T-cell (primary cell): ENCODE measurements at regions not wholly inside any gene's neighbourhood (a gene's known extent, or its start where the extent isn't known, plus 50 kb on each side); places are given as distances from the start of the nearest gene placed in this dataset.

Experiments used
- ATAC-seq, 4 experiments: fragments of 200-7000 bp in 3 of 4; fragments of 150-1000 bp in 1 of 4; cut with Tn5 transposase; replicated peaks in 1 of 4; 1 replicate in 3 of 4; 2 replicates in 1 of 4; pipeline ENCODE4 v1.10.0; 2021; ENCODE audit warnings: moderate library complexity in 3 of 4, mild to moderate bottlenecking in 2 of 4, moderate number of reproducible peaks in 1 of 4
- CTCF ChIA-PET, 2 donors: fragments of 300-600 bp; sonication (Branson Sonifier 250); formaldehyde crosslinking; loops; one replicate each; lab custom pipeline; 2022; ENCODE audit warnings: antibody characterized with exemption in 2 of 2; lab: Charles Lee
- POLR2A ChIA-PET, 2 donors: fragments of 300-600 bp; sonication (Branson Sonifier 250); formaldehyde crosslinking; loops; one replicate each; lab custom pipeline; 2022; ENCODE audit warnings: antibody characterized with exemption in 2 of 2; lab: Charles Lee
- DNase-seq, 35 experiments: peaks; one replicate each; pipeline versions ENCODE4 v3.0.0 to v3.0.0-alpha.2; 2013 to 2023
- H3K27ac ChIP-seq: one replicate; pipeline ENCODE4 v1.5.1; 2013; ENCODE audit warnings: low read length
- H3K27me3 ChIP-seq, 2 experiments: replicated peaks in 1 of 2; 1 replicate in 1 of 2; 2 replicates in 1 of 2; pipeline versions ENCODE4 v1.6.1 to v1.7.0; 2013; ENCODE audit warnings: low read length in 1 of 2, mixed read lengths in 1 of 2; ENCODE audit not compliant: control insufficient read depth in 2 of 2, insufficient read depth in 2 of 2; ENCODE audit errors: extremely low read depth in 1 of 2
- H3K36me3 ChIP-seq, 2 donors: 1 replicate in 1 of 2; 2 replicates in 1 of 2; pipeline versions ENCODE4 v1.6.1 to v1.7.0; 2013; ENCODE audit warnings: low read length in 1 of 2; ENCODE audit not compliant: control insufficient read depth in 2 of 2, insufficient read depth in 1 of 2; ENCODE audit errors: extremely low read depth in 1 of 2
- H3K4me1 ChIP-seq, 2 experiments: 1 replicate in 1 of 2; 2 replicates in 1 of 2; pipeline versions ENCODE4 v1.6.1 to v1.7.0; 2013; ENCODE audit warnings: low read length in 2 of 2, mixed read lengths in 1 of 2; ENCODE audit not compliant: insufficient read depth in 2 of 2, control insufficient read depth in 1 of 2; ENCODE audit errors: extremely low read depth in 1 of 2
- H3K4me3 ChIP-seq, 2 donors: 1 replicate in 1 of 2; 2 replicates in 1 of 2; pipeline versions ENCODE4 v1.5.1 to v1.7.0; 2013; ENCODE audit warnings: mild to moderate bottlenecking in 2 of 2, low read length in 1 of 2, moderate library complexity in 1 of 2; ENCODE audit not compliant: control insufficient read depth in 1 of 2; ENCODE audit errors: extremely low read depth in 1 of 2
- H3K9me3 ChIP-seq: 2 replicates; pipeline ENCODE4 v1.7.0; 2013
- H3K27ac Mint-ChIP-seq, 2 donors: one replicate each; pipeline ENCODE4 v1.8.0; 2020 to 2021; ENCODE audit warnings: mild to moderate bottlenecking in 2 of 2, mixed read lengths in 2 of 2
- H3K27me3 Mint-ChIP-seq, 2 donors: one replicate each; pipeline ENCODE4 v1.8.0; 2021 to 2022; ENCODE audit warnings: mixed read lengths in 2 of 2
- H3K36me3 Mint-ChIP-seq: one replicate; pipeline ENCODE4 v1.8.0; 2021; ENCODE audit warnings: mixed read lengths
- H3K4me1 Mint-ChIP-seq, 3 donors: one replicate each; pipeline ENCODE4 v1.8.0; 2020 to 2022; ENCODE audit warnings: mixed read lengths in 3 of 3, mild to moderate bottlenecking in 1 of 3
- H3K4me3 Mint-ChIP-seq, 3 donors: one replicate each; pipeline ENCODE4 v1.8.0; 2020 to 2022; ENCODE audit warnings: mild to moderate bottlenecking in 3 of 3, mixed read lengths in 3 of 3, moderate library complexity in 3 of 3
- H3K9me3 Mint-ChIP-seq, 3 donors: one replicate each; pipeline ENCODE4 v1.8.0; 2020 to 2022; ENCODE audit warnings: mixed read lengths in 3 of 3
- WGBS: methylation state at CpG from one replicate; pipeline ENCODE4 v1.1.5; 2013; ENCODE audit warnings: missing lambda C conversion rate; ENCODE audit not compliant: insufficient coverage; 5-methylcytosine and 5-hydroxymethylcytosine counted together

DNA sequence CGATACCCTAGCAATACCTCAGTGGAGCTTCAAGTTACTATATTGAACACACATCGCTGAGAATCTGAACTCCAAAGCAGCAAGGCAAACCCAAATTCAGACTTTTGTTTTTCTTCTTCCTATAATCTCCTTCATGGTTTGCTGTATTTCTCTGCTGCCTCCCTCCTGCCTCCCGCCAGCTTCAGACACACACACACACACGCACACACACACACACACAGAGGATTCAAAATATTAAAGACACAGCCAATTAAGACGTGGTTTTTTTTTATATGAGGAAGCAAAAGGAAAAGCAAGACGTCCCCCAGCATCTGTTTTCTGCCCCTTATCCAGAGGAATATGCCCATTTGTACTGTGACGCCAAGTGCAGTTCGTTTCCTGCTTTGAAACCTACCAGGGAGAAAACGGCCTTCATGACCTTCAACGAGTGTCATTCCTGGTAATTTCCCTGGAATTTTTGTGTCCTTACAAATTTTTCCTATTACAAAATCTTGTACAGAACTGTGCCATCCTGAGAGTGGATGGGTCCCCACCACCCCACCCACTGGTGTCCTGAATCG lies 547.9 kb upstream of the ID2 start:
- Mint-ChIP-seq H3K36me3 (no peaks in the 10 kb centered on the region), H3K4me1 (peaks cover 0 to 3% (median 0%) of the 10 kb centered on the region in 3 donors), H3K27ac (no peak overlapping the region), H3K4me3 (no peak overlapping the region), H3K27me3 (no peaks in the 10 kb centered on the region), H3K9me3 (peaks cover 0 to 6% (median 0%) of the 10 kb centered on the region in 3 donors)
- DNase-seq, result no peak
- Histone ChIP-seq H3K27me3 (no peaks in the 10 kb centered on the region), H3K4me1 (no peaks in the 10 kb centered on the region), H3K36me3 (no peaks in the 10 kb centered on the region), H3K4me3 (no peak overlapping the region), H3K9me3 (no peaks in the 10 kb centered on the region), H3K27ac (no peak overlapping the region)
- POLR2A ChIA-PET, result no interaction called here
- WGBS, result 90% methylated on average over 5 of the region's 11 CpGs
- no peak for ATAC-seq
- CTCF ChIA-PET, result no interaction called here

DNA sequence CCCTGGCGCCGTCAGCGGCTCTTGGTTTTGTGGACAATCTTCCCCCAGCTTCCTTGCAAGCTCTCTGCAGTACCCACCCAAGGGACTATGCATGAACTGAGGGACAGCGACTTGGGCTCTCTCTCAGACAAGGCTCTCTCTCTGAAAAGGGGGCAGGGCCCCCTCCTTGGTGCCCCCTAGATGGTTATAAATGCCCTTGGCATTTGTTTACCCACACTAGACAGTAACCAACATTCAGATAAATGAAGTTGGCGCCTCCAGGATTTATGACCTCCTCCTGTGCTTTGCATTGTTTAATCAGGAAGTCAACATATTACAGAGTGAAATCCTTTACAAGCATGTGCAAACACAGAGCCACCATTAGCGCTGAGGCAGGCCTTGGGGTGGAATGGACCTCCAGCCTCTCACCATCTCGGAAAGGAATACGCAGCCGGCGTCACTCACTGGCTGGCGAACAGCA lies 547.4 kb upstream of the ID2 start:
- ChIA-PET CTCF (no interaction called here), POLR2A (no interaction called here)
- Mint-ChIP-seq H3K36me3 (no peaks in the 10 kb centered on the region), H3K27me3 (no peaks in the 10 kb centered on the region), H3K9me3 (peaks cover 0 to 5% (median 0%) of the 10 kb centered on the region in 3 donors), H3K4me1 (peaks cover 0 to 3% (median 0%) of the 10 kb centered on the region in 3 donors), H3K27ac (no peak overlapping the region), H3K4me3 (no peak overlapping the region)
- Histone ChIP-seq H3K4me3 (no peak overlapping the region), H3K9me3 (no peaks in the 10 kb centered on the region), H3K36me3 (no peaks in the 10 kb centered on the region), H3K4me1 (no peaks in the 10 kb centered on the region), H3K27ac (no peak overlapping the region), H3K27me3 (no peaks in the 10 kb centered on the region)
- ATAC-seq (no peak), DNase-seq (no peak)
- 89% methylated on average over 4 of the region's 11 CpGs for WGBS

DNA sequence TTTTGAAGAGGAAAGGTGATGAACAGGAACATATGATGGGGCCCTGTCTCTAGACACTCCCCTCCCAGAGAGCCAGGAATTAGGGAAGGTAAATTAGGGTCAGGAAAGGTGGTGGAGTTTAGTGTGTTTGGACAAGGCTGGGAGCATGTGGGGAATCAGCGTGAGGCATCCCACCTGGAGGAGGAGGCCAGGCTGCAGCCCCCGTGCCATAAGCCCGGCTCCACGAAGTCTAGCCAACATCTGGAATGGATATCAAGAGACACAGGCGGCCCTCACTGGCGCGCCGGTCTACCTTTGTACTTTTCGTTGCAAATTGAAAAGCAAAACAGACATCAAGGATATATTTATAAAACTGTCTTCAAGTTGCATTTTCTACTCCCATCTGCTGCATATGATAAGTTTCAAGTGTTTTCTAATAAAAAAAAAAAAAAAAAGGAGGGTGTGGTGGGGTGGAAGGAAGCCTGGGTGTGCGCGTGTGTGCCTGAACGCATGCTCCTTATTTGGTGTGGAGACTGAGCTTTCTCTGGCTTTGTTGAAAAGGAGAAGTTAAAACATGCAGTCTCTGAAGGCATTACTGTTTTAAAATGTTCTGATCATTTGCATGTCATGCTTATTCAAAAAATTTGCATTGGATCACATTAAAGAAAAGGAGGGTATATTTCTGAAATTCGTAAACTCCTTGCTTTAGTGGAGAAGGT lies 546.7 kb upstream of the ID2 start:
- peaks cover 0 to 3% (median 0%) of the 10 kb centered on the region in 3 donors for H3K4me1 Mint-ChIP-seq
- H3K36me3 Mint-ChIP-seq, result no peaks in the 10 kb centered on the region
- no peaks in the 10 kb centered on the region for H3K9me3 ChIP-seq
- H3K36me3 ChIP-seq, result no peaks in the 10 kb centered on the region
- ChIA-PET POLR2A (no interaction called here), CTCF (no interaction called here)
- no peak overlapping the region for H3K4me3 Mint-ChIP-seq
- DNase-seq, result no peak
- H3K27me3 ChIP-seq, result no peaks in the 10 kb centered on the region
- no peak overlapping the region for H3K27ac Mint-ChIP-seq
- 79% methylated on average over 7 of the region's 13 CpGs for WGBS
- no peaks in the 10 kb centered on the region for H3K27me3 Mint-ChIP-seq
- peaks cover 0 to 5% (median 0%) of the 10 kb centered on the region in 3 donors for H3K9me3 Mint-ChIP-seq
- no peak overlapping the region for H3K4me3 ChIP-seq
- H3K27ac ChIP-seq, result no peak overlapping the region
- ATAC-seq, result no peak
- no peaks in the 10 kb centered on the region for H3K4me1 ChIP-seq

DNA sequence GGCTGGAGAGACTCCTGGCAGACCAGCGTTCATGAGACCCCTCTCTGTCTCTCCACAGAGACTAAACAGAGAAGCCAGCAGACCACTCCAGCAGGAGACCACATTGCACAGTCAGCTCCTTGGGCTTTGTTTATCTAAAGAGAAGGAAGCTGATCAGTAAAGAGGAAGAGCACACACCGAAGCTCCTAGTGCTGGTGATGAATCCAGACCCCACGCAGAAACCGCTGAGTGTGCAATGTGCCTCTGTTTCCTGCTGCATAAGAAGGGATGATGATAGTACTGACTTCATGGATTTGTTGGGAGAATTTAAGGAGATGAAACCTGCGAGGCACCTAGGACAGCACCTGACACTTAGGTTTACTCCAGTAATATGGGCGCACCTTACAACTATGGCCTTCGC lies 544.1 kb upstream of the ID2 start:
- no peaks in the 10 kb centered on the region for H3K36me3 ChIP-seq
- no peak for ATAC-seq
- H3K9me3 ChIP-seq, result no peaks in the 10 kb centered on the region
- CTCF ChIA-PET, result no interaction called here
- WGBS, result 73% methylated on average over 5 of the region's 7 CpGs
- no peaks in the 10 kb centered on the region for H3K4me1 ChIP-seq
- peaks cover 0 to 3% (median 0%) of the 10 kb centered on the region in 3 donors for H3K4me1 Mint-ChIP-seq
- H3K4me3 Mint-ChIP-seq, result no peak overlapping the region
- H3K27ac Mint-ChIP-seq, result no peak overlapping the region
- POLR2A ChIA-PET, result no interaction called here
- no peaks in the 10 kb centered on the region for H3K27me3 Mint-ChIP-seq
- H3K27me3 ChIP-seq, result no peaks in the 10 kb centered on the region
- peaks cover 0 to 5% (median 0%) of the 10 kb centered on the region in 3 donors for H3K9me3 Mint-ChIP-seq
- no peak for DNase-seq
- H3K27ac ChIP-seq, result no peak overlapping the region
- no peaks in the 10 kb centered on the region for H3K36me3 Mint-ChIP-seq
- H3K4me3 ChIP-seq, result no peak overlapping the region

DNA sequence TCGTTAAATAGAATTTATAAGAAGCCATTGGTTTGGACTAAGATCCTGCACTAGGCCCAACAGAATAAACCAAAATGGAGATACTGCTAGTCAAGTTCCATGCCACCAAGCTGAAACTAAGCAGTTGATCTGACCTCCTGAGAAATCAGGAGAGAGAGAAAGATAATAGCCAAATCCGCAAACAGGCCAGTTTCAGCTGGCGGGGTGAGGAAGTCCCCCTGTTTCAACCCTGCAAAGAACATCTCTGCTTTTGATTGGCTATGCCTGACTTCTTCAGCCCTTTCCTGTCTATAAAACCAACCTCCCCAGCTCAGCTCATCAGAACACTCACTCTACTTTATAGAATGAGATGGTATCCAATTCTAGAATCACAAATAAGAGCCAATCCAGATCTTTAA lies 543.3 kb upstream of the ID2 start:
- Histone ChIP-seq H3K4me3 (no peak overlapping the region), H3K27ac (no peak overlapping the region), H3K4me1 (no peaks in the 10 kb centered on the region), H3K27me3 (no peaks in the 10 kb centered on the region), H3K36me3 (no peaks in the 10 kb centered on the region), H3K9me3 (no peaks in the 10 kb centered on the region)
- H3K36me3 Mint-ChIP-seq, result no peaks in the 10 kb centered on the region
- H3K27ac Mint-ChIP-seq, result no peak overlapping the region
- CTCF ChIA-PET, result no interaction called here
- DNase-seq (no peak), ATAC-seq (no peak)
- no peak overlapping the region for H3K4me3 Mint-ChIP-seq
- POLR2A ChIA-PET, result no interaction called here
- H3K9me3 Mint-ChIP-seq, result peaks cover 0 to 5% (median 0%) of the 10 kb centered on the region in 3 donors
- peaks cover 0 to 3% (median 0%) of the 10 kb centered on the region in 3 donors for H3K4me1 Mint-ChIP-seq
- no peaks in the 10 kb centered on the region for H3K27me3 Mint-ChIP-seq
- WGBS, result no CpG with 5 or more reads among the region's 3 CpGs

DNA sequence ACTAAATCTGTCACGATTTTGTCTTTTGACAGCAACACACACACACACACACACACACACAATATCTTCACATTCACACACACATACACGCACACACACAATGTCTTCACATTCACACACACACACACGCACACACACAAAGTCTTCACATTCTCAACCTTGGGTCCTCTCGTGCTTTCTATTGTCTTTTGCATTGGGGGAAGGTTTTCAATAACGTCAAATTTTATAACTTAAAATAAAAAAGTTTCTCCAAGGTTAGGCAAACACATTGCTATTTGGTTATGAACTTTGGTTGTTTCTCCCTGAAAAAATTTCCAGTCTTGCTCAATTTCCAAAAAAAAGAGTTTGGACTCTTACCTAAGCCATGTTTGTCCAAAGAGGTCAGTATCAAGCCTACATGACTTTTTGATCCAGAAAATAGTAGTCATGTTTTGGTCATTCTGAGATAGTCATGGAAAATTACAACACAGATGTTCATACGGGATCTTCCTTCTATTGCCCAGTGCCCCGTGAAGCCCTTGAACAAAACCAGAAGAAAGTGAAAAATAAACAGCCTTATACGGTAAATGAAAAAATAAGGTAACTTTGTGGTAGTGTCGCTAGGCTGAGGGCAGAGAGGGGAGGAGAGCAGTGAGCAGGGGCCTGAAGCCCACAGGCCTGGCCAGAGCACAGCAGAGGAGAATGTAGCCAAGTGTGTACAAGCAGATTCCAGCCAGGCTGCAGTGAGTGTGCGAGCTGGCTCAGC lies 542.8 kb upstream of the ID2 start:
- no peak for ATAC-seq
- Histone ChIP-seq H3K36me3 (no peaks in the 10 kb centered on the region), H3K27me3 (no peaks in the 10 kb centered on the region), H3K4me3 (no peak overlapping the region), H3K27ac (no peak overlapping the region), H3K4me1 (no peaks in the 10 kb centered on the region), H3K9me3 (no peaks in the 10 kb centered on the region)
- H3K27me3 Mint-ChIP-seq, result no peaks in the 10 kb centered on the region
- H3K4me1 Mint-ChIP-seq, result peaks cover 0 to 3% (median 0%) of the 10 kb centered on the region in 3 donors
- ChIA-PET CTCF (no interaction called here), POLR2A (interaction anchor here in 1 of 2 donors (0.7 kb wide), 1 partner anchor 258 kb away, joined by 3 read pairs; no protein-coding TSS in a partner anchor)
- no peak overlapping the region for H3K4me3 Mint-ChIP-seq
- no peak overlapping the region for H3K27ac Mint-ChIP-seq
- DNase-seq, result no peak
- WGBS, result 74% methylated on average over 3 of the region's 10 CpGs
- peaks cover 0 to 5% (median 0%) of the 10 kb centered on the region in 3 donors for H3K9me3 Mint-ChIP-seq
- H3K36me3 Mint-ChIP-seq, result no peaks in the 10 kb centered on the region
